GM04504 (cell line): ENCODE measurements at regions not wholly inside any gene's neighbourhood (a gene's known extent, or its start where the extent isn't known, plus 50 kb on each side); places are given as distances from the start of the nearest gene placed in this dataset.
"Not testable (repeated sequence)": the region's sequence is repeated elsewhere in the genome, so short reads cannot be mapped to it uniquely, and the experiment has no call there.

ENCODE experiments used
- DNase-seq: peaks from one replicate; pipeline ENCODE4 v3.0.0-alpha.2; 2012; ENCODE audit warnings: low read depth

DNA sequence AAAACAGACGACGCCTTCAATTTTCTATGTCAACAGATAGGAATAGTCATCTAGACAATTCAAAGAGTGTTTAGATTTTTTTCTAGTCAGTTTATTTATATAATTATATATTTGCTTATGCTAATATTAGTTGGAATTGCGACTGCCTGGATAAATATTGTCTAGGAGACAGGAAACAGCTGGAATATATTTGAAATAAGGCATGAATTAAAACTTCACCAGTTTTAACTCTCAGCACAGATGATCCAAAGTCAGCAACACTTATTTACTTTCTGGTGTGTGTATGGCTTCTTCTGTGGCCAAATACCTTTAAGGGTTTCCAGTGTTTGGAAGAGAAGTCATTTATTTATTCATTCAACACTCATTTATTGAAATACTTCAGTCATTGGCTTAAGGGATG lies 1215.4 kb upstream of the USP15 start:
- DNase-seq = no peak

DNA sequence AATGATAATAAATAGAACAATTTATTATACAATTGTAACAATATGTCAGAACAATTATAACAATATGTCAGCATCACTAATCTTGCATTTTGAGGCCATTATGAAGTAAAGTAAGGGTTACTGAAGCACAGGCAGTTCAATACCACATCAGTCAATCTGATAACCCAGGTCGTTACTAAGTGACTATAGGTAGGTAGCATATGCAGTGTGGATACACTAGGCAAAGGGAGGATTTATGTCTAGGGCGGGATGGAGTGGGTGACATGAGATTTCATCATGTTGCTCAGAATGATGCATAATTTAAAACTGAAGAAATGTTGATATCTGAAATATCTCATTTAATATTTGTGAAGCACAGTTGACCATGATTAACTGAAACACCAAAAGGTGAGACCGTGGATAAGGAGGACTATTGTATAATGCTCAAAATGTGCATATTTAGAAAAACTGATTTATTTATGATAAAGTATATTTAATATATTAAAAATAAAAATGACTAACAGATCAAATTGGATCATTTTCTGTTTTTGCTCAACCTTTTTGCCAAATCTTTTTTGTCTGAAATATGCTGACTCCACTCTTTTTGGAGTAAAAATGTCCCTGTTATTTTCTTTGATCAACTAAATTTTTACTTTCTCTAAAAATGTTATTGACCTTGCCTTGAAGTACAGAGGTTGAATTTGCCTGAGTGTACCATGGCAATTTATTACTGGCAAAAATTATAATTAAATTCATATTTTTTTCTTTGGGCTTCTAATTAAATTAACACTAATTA lies 1189.4 kb upstream of the USP15 start:
- DNase-seq = no peak

DNA sequence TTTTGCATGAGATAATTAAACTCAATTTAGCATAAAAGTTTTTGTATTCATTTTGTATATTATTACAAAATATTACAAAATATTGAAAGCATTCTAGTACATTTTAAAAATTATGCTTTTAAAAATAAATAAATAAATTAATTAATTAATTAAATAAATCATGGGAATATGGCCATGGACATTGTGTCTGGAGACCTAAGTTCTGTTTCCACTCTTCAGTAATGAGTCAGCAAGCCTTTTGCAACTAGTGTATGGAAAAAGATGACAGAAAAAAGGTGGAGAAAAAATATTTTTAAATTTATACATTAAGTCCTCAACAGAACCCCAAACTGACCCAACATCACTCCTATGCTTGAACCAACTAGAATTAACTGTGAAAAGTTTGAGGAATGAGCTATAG lies 1187.5 kb upstream of the USP15 start:
- DNase-seq = no peak

DNA sequence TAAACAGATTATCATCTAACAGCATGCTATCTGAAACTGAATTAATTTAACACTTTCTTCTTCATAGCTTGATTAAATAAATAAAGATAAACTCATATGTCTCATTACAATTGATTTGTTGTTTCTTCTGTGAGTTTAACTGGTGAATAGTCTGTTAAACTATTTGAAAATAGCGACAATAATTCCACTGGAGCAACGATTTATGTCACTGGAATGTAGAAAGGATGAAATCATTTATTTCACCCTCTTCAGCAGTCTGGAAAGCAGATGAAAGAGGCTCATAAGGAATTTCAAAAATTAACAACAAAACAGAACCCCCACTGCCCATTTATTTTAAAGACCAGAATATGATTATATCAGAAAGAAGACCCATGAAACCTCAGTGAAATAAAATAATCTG lies 1165.1 kb upstream of the USP15 start:
- DNase-seq = no peak

DNA sequence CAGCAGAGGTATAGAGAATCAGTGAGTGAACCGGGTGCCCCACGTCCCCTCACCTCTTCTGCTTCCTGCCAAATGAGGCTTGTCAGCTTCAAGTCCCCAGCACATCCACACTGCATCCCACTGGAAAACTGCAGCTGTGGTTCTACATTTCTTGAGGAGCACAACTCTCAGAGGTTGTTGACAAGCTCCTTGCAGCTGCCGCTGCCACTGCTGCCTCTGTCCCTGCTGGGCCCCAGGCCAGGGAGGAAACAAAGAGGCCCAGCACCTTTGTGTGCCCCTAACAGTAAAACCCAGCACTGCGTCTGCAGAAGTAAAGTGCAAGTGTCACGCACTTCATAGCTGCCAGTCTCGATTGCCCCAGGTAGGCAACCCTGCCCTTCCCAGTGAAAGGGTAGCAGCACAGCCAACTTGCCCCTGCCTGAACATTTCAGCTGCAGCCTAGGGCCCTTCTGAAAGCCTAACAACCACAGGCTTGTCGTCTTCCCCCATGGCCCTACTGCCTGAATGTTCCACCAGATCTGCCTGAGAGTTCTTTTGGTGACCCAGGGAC lies 1162.1 kb upstream of the USP15 start:
- no peak for DNase-seq

DNA sequence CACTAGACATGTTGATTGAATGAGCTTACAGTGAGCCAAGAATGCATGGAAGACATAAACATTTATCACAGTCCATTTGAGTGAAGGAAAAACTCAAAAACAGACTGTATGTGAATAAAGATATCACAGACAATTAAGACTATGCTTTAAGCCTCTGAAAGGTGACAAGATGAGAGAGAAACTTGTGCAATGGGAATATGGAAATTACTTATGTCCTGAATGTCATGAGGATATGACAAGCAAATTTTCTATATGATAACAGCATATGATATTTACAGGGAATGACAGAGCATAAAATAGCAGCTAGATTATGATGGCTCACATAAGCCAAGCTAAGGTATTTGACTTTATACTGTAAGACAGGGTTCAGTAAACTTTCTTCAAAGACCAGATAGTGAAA lies 1153.1 kb upstream of the USP15 start:
- DNase-seq = no peak

DNA sequence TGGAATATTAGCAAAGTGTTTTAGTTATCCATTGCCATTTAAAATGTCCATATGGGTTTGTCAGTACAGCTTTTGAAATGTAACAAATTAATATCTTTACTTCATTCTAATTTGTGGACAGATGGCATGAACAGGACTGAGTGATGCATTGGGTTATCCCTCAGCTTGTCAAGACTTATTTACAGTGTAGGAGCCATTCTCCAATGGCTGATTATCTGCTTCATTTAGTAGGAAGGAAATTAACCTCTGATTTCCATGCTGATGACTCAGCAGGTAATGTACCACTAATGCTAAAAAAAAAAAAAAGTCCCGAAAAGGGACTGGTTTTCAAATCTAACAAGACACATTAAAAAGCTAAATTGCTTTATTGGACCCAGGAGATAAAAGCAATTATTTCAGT lies 1149.0 kb upstream of the USP15 start:
- DNase-seq = no peak

DNA sequence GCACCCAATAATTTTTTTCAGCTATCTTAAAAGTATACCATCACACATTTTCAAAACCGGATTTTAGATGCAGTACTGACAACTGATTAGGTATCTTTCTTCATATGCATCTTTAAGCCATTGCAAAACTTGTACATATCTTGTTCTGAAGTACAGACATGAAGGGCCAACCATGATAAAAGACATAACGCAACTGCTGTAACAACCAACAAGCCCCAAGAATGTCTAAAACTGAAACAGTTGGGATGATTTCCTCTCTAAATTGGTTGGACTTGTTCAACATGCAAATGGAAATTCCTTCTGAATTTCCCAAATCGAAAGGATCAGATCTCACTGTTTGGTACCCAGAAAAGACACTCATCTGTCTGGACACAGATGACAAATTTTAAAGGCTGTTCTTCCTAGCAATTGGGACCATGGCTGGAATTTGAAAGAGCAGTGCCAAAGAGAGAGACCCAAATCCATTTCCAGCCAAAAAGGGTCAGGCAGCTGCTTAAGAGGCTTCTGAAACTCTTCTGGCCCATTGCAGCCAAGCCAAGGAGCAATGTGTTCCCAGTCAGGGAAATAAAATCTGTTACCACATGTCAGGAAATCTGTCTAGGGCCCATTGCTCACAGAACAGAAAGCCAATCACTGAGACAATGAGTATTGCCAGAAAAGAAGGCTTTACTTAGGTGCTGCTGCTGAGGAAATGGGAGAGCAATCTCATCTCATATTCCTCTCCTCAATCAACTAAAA lies 1122.4 kb upstream of the USP15 start:
- no peak for DNase-seq

DNA sequence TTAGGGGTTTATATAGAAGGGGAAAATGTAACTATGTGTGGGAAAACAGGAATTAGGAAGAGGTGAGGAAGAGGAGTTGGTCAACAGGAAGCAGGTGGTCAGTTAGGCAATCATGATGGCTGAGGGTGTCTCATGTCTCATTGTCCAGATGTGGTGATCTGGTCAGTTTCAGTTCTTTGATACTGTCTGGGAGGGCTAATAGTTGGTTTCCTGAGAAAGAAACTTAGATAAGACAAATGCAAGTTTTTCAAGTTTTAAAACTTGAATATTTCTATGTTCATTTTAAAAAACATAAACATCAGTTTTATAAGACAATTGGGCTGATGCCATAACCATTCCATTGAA lies 1121.8 kb upstream of the USP15 start:
- DNase-seq = no peak

DNA sequence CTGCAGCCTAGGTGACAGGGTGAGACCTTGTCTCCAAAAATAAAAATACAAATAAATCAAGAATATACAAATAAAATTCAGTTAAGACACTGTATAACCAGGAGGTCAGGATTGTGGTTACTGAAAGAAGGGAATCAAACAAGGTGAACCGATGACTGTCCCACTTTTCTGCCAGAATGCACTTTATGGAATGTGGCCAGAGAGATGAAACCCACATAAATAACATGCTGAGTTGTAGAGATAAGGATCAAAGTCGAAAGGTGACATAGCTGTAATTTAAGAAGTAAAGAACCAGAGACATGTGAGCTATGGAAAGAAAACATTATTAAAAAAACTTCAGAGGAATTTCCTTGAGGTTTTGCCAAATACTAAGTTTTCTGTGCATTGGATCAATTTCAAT lies 1098.2 kb upstream of the USP15 start:
- no peak for DNase-seq

DNA sequence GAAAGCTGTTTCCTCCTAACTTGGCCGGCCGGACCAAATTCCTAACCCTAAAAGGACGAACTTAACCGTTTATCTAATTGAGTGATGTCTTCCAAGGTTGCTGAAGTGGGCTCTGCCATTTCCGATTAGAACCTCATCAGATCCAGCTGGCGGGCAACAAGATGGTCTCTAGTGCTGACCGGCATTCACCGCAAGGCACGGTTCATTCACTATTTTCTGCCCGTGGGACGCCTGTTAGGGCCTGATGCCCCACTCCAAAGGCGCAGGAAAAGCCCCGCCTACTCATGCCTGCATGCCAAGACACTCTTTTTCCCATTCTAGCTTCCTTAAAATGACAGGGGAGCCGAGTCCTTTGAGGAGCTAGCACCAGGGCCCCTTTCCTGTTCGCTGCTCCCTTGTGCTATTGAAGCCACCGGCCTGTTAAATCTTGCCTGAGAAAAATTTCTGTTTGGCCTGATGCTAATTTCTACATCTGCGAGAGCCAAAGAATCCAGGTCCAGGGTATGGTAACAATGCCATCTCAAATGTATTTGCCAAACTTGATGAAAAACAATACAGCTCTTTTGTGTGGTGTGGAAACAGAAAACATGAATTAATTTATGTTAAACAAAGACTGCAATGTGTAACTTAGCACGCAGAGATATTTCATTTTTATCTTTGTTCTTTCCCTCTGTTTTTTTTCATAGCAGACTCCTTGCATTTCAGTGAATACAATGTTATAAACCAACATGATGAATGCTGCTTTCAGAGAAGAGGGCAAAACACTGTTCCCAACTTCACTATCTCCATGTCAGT lies 1071.2 kb upstream of the USP15 start:
- no peak for DNase-seq

DNA sequence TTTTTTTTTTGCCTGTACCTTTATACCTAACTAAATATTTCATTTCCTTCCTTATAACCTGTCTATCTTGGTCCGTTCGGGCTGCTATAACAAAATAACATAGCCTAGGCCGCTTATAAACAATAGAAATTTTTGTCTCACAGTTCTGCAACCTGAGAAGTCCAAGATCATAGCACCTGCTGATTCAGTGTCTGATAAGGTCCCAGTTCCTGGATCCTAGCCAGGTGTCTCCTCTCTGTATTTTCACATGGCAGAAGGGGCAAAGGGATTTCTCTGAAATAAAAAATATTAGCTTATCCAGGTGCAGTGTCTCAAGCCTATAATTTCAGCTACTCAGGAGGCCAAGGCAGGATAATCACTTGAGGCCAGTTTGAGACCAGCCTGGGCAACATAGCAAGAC lies 1046.6 kb upstream of the USP15 start:
- DNase-seq = no peak

DNA sequence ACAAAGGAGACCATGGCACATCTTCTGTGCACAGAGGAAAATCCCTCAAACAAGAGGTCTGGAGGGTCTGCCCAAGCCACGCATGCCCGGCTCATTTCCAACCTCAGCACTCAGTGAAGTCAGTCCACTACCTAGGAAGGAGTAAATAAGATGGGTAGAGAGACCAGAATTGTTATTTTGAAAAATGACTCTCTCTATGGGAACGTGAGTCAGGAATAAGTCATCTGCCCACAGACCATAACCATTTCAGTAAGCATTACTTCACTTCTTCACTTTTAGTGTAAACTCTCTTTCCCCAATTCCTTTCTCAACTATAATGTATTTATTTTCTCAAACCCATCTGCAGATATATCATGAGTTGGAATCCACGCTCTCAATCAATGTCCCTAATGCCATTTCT lies 1039.9 kb upstream of the USP15 start:
- no peak for DNase-seq

DNA sequence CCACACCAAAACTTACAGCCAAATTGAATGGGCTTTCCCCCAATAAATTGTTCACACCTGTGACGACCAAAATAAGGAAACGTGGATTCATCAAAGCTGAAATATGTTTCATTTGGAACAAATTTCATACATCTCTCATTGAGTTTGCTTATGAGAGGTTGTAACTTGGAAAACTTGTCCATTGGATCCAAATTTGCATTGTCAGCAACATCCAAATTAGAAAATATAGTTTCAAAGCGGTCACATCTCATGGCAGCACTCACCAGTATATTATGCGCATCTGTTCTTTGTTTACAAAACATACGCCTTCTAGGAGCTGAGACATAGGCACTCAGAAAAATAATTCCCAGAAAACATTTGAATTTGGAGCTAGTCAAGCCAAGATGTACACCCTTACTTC lies 1028.2 kb upstream of the USP15 start:
- no peak for DNase-seq

DNA sequence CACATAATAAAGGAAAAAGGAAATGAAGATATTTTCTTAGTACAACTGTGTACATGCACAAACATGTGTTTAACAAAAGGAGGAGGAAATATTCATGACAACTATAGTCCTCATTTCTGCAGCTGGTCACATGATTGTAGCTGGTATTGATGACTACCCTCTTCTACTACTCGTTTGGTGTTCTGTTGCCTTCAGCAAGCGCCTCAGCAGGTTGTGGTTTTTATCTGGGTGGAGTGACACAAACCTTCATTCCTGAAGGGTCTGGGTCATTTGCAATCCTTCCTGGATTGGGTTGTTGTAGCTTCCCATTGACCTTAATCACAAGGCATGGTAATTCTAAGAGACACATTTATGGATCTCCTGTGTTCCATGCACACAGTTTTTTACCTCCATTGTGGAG lies 1009.9 kb upstream of the USP15 start:
- no peak for DNase-seq

DNA sequence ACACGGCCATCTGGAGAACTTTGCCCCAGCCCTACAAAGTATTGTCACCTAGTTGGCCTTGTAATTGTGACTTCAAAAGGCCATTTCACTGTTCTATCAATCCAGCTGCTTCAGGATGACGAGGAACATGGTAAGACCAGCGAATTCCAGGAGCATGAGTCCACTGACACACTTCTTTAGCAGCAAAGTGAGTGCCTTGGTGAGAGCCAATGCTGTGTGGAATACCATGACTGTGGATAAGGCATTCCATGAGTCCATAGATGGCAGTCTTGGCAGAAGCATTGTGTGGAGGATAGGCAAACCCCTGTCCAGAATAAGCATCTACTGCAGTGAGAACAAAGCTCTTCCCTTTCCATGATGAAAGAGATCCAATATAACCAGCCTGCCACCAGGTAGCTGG lies 1009.1 kb upstream of the USP15 start:
- no peak for DNase-seq

DNA sequence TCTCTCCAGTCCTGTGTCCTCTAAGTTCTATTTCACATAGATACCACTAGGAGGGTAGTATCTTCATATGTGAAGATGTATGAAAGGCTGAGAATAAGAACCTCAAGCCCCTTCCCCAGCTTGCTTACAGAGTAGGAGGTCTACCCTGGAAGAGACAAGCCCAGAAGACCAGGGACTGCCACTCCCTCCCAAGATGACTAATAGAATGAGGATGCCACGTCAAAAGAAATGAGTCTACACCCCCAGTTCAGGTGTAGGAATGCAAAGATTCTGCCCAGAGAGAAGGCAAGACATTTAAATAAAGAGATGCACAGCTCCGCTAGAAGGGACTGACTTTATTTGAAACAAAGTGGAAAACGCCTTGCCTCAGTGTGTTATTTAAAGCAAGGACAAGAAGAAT lies 1006.0 kb upstream of the USP15 start:
- DNase-seq = no peak

DNA sequence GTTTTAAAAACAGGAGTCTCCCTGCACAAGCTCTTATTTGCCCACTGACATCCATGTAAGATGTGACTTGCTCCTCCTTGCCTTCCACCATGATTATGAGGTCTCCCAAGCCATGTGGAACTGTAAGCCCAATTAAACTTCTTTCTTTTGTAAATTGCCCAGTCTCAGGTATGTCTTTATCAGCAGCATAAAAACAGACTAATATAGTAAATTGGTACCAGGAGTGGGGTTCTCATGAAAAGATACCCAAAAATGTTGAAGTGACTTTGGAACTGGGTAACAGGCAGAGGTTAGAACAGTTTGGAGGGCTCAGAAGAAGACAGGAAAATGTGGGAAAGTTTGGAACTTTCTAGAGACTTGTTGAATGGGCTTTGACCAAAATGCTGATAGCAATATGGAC lies 995.9 kb upstream of the USP15 start:
- DNase-seq = not testable (repeated sequence)

DNA sequence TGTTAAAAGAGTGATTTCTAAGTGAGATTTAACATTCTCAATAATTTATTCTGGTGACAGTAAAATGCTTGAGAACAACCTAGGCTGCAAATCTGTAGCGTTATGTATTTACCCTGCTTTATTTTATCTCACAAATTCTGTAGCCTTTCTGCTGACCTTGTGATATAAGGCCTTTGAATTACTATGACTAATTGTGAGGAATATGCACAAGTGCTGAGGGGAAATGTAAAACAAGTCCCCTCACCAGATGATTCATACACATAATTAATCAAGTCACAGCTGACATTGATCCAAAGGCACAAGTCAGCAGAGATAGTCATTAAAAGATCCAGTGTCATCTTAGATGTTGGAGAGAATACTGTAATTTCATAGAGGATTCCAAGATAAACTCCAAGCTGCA lies 992.7 kb upstream of the USP15 start:
- DNase-seq = no peak

DNA sequence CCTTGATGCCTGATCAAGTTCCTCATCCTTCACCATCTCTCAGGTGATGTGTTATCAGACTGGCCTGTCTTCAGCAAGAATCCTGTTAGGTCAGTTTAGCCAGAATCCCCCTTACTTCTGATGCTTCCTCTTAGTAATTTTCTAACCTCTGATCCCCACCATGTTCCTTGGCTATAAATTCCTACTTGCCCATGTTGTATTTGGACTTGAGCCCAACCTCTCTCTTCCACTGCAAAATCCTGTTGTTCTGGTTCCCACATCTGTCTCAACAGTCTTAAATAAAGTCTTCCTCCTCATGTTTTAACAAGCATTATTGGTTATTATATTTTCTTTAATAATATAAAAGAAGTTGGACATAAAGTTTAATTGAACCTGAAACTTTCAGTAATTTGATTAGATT lies 987.8 kb upstream of the USP15 start:
- DNase-seq = no peak

DNA sequence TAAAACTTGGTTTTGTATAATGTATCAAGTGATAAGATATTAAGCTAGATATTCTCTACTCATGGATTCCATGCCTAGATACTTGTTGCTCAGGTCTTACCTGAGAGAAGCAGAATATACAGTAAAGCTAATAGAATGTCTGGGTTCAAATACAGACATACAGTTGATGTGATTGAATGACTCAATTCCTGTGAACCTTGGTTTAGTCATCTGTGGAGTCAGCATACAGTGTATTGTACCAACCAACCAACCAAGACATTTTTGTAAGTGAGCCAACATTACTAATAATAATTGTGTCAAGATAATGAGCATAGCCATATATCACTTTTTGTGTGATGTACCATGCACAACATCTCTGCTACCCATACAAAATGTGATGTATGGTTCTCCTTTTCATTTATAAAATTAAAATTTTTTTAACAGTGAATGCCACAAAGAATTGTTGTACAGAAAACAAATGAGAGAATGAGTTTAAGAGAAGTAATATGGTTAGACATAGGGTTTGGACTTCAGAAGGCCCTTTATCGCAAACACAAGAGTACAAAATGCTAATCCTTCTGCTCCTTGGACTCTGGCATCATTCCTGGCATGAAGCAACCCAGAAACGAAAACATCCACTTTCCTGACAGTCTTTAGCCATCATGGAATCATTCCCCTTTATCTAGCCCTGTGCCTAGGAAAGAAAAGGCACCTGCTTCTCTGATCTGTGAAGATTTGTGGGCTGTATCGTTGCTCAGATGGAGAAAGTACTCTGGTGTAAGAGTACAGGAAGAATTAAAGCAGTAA lies 977.2 kb upstream of the USP15 start:
- no peak for DNase-seq

DNA sequence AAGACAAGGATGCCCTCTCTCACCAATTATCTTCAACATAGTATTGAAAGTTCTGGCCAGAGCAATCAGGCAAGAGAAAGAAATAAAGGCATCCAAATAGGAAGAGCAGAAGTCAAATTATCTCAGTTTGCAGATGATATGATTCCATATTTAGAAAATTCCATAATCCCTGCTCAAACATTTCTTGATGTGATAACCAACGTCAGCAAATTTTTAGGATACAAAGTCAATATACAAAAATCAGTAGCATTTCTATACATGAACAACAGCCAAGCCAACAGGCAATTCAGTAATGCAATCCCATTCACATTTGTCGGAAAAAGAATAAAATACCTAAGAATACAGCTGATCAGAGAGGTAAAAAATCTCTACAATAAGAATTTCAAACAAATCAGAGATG lies 969.7 kb upstream of the USP15 start:
- DNase-seq = no peak
